Tibial nerve (tissue), 4 donors: ENCODE measurements at regions not wholly inside any gene's neighbourhood (a gene's known extent, or its start where the extent isn't known, plus 50 kb on each side); places are given as distances from the start of the nearest gene placed in this dataset.
"Not testable (repeated sequence)": the region's sequence is repeated elsewhere in the genome, so short reads cannot be mapped to it uniquely, and the experiment has no call there.

Source experiments
- DNase-seq, 2 donors: peaks; one replicate each; pipeline ENCODE4 v3.0.0-alpha.2; 2019; ENCODE audit warnings: low spot score in 2 of 2
- H3K27ac ChIP-seq, 4 donors: fragments of 200-600 bp; sonication (generic) in 3 of 4; one replicate each; pipeline ENCODE4 v1.5.1; 2017 to 2019; ENCODE audit warnings: mild to moderate bottlenecking in 1 of 4
- H3K27me3 ChIP-seq, 2 donors: fragments of 200-600 bp; sonication (generic) in 1 of 2; one replicate each; pipeline versions ENCODE4 v1.5.1 to v1.6.0; 2017 to 2019
- H3K36me3 ChIP-seq, 3 donors: fragments of 200-600 bp; sonication (generic); one replicate each; pipeline ENCODE4 v1.5.1; 2018 to 2019
- H3K4me1 ChIP-seq, 4 donors: fragments of 200-600 bp; sonication (generic) in 3 of 4; one replicate each; pipeline ENCODE4 v1.5.1; 2017 to 2019
- H3K4me3 ChIP-seq, 4 donors: fragments of 200-600 bp; sonication (generic) in 3 of 4; one replicate each; pipeline ENCODE4 v1.5.1; 2017 to 2019; ENCODE audit warnings: mild to moderate bottlenecking in 1 of 4, moderate library complexity in 1 of 4
- H3K9me3 ChIP-seq, 4 donors: fragments of 200-600 bp; sonication (generic) in 3 of 4; one replicate each; pipeline ENCODE4 v1.5.1; 2017 to 2019
- CTCF ChIP-seq, 5 experiments: fragments of 200-600 bp in 3 of 5; fragments of 450-650 bp in 2 of 5; sonication (generic) in 3 of 5; IDR thresholded peaks; one replicate each; pipeline ENCODE4 v1.5.1; 2016 to 2019; ENCODE audit warnings: antibody characterized with exemption in 5 of 5, mild to moderate bottlenecking in 3 of 5, moderate library complexity in 2 of 5
- EP300 ChIP-seq, 2 donors: sonication (generic); formaldehyde crosslinking; IDR thresholded peaks; one replicate each; pipeline ENCODE4 v1.6.1; 2017; ENCODE audit warnings: antibody characterized with exemption in 2 of 2, mild to moderate bottlenecking in 1 of 2
- POLR2A ChIP-seq, 2 donors: fragments of 450-650 bp; IDR thresholded peaks; one replicate each; pipeline ENCODE4 v1.6.1; 2017; ENCODE audit warnings: antibody characterized with exemption in 2 of 2, mild to moderate bottlenecking in 2 of 2, moderate library complexity in 2 of 2
- WGBS, 2 donors: methylation state at CpG; one replicate each; pipeline ENCODE4 v1.1.5; 2018; 5-methylcytosine and 5-hydroxymethylcytosine counted together

GRCh38 chr2:212725180-212725579, 186.6 kb upstream of the ERBB4 start:
- Histone ChIP-seq H3K27ac (no peak overlapping the region), H3K4me1 (no peaks in the 10 kb centered on the region), H3K36me3 (no peaks in the 10 kb centered on the region), H3K27me3 (no peaks in the 10 kb centered on the region), H3K9me3 (peaks cover 0 to 8% (median 0%) of the 10 kb centered on the region in 4 donors), H3K4me3 (no peak overlapping the region)
- no peak for DNase-seq
- WGBS, 2 donors = 84 to 87% methylated on average over 4 of the region's 4 CpGs
- TF ChIP-seq CTCF (IDR thresholded peaks at IDR 0.05) (no peak), EP300 (IDR thresholded peaks at IDR 0.05) (no peak), POLR2A (IDR thresholded peaks at IDR 0.05) (no peak)

- no peaks in the 10 kb centered on the region for H3K4me1 ChIP-seq
- no peaks in the 10 kb centered on the region for H3K27me3 ChIP-seq
- H3K4me3 ChIP-seq = no peak overlapping the region
- TF ChIP-seq POLR2A (IDR thresholded peaks at IDR 0.05) (no peak), EP300 (IDR thresholded peaks at IDR 0.05) (no peak), CTCF (IDR thresholded peaks at IDR 0.05) (no peak)
- H3K9me3 ChIP-seq = peaks cover 0 to 8% (median 0%) of the 10 kb centered on the region in 4 donors
- no peaks in the 10 kb centered on the region for H3K36me3 ChIP-seq
- WGBS, 2 donors = 19 to 24% methylated on average over 1 of the region's 1 CpG
- DNase-seq = no peak
- no peak overlapping the region for H3K27ac ChIP-seq
Measured at GRCh38 chr2:212723226-212723625, 184.6 kb upstream of the ERBB4 start.

GRCh38 chr2:212722046-212722445, 183.4 kb upstream of the ERBB4 start:
- no peak for DNase-seq
- H3K27ac ChIP-seq = no peak overlapping the region
- no peak overlapping the region for H3K4me3 ChIP-seq
- no peaks in the 10 kb centered on the region for H3K4me1 ChIP-seq
- 91 to 100% methylated on average over 1 of the region's 1 CpG for WGBS, 2 donors
- no peak for TF ChIP-seq POLR2A (IDR thresholded peaks at IDR 0.05)
- no peak for TF ChIP-seq EP300 (IDR thresholded peaks at IDR 0.05)
- TF ChIP-seq CTCF (IDR thresholded peaks at IDR 0.05) = no peak
- H3K9me3 ChIP-seq = peaks cover 0 to 8% (median 0%) of the 10 kb centered on the region in 4 donors
- H3K27me3 ChIP-seq = no peaks in the 10 kb centered on the region
- H3K36me3 ChIP-seq = no peaks in the 10 kb centered on the region

- Histone ChIP-seq H3K36me3 (no peaks in the 10 kb centered on the region), H3K4me3 (no peak overlapping the region), H3K4me1 (no peaks in the 10 kb centered on the region), H3K27ac (no peak overlapping the region), H3K27me3 (no peaks in the 10 kb centered on the region), H3K9me3 (peaks cover 0 to 8% (median 0%) of the 10 kb centered on the region in 4 donors)
- DNase-seq = no peak
- TF ChIP-seq EP300 (IDR thresholded peaks at IDR 0.05) (no peak), POLR2A (IDR thresholded peaks at IDR 0.05) (no peak), CTCF (IDR thresholded peaks at IDR 0.05) (no peak)
- WGBS, 2 donors = 92 to 97% methylated on average over 22 to 23 of the region's 38 CpGs
Measured at GRCh38 chr2:212721026-212721451, 182.4 kb upstream of the ERBB4 start.

GRCh38 chr2:212715411-212715810, 176.8 kb upstream of the ERBB4 start:
- H3K27me3 ChIP-seq, H3K9me3 ChIP-seq, H3K4me1 ChIP-seq, DNase-seq, H3K4me3 ChIP-seq, H3K36me3 ChIP-seq, H3K27ac ChIP-seq: not testable (repeated sequence)
- 50 to 58% methylated on average over 1 of the region's 1 CpG for WGBS, 2 donors

GRCh38 chr2:212713681-212714080, 175.1 kb upstream of the ERBB4 start:
- Histone ChIP-seq H3K9me3 (no peaks in the 10 kb centered on the region), H3K4me3 (no peak overlapping the region), H3K36me3 (no peaks in the 10 kb centered on the region), H3K4me1 (peaks cover 0 to 9% (median 0%) of the 10 kb centered on the region in 4 donors), H3K27ac (peak overlapping the region in 2 of 4 donors; percentile 54 to 57), H3K27me3 (no peaks in the 10 kb centered on the region)
- TF ChIP-seq POLR2A (IDR thresholded peaks at IDR 0.05) = no peak
- no peak for TF ChIP-seq EP300 (IDR thresholded peaks at IDR 0.05)
- TF ChIP-seq CTCF (IDR thresholded peaks at IDR 0.05) = no peak
- DNase-seq = no peak
- 14 to 44% methylated on average over 1 of the region's 1 CpG for WGBS, 2 donors
